Loucy (cell line): ENCODE measurements at regions not wholly inside any gene's neighbourhood (a gene's known extent, or its start where the extent isn't known, plus 50 kb on each side); places are given as distances from the start of the nearest gene placed in this dataset.

Experiments
- H2AFZ ChIP-seq: fragments of 200-600 bp; sonication (generic); 2 replicates; pipeline ENCODE4 v1.6.0; 2016; ENCODE audit warnings: antibody characterized with exemption, mild to moderate bottlenecking, low read length, moderate library complexity
- H3F3A ChIP-seq: fragments of 200-600 bp; 2 replicates; pipeline ENCODE4 v1.6.0; 2016; ENCODE audit warnings: antibody characterized with exemption, low read depth, mild to moderate bottlenecking
- H3K27me3 ChIP-seq: fragments of 200-600 bp; sonication (generic); 2 replicates; pipeline ENCODE4 v1.6.1; 2014; ENCODE audit warnings: low read length, mild to moderate bottlenecking; ENCODE audit not compliant: insufficient read depth, poor library complexity, severe bottlenecking
- H3K36me3 ChIP-seq: fragments of 200-600 bp; sonication (generic); 2 replicates; pipeline ENCODE4 v1.6.1; 2016; ENCODE audit warnings: low read length; ENCODE audit not compliant: insufficient read depth
- H3K4me1 ChIP-seq: fragments of 200-600 bp; sonication (generic); 2 replicates; pipeline ENCODE4 v1.5.1; 2014; ENCODE audit warnings: low read length, mild to moderate bottlenecking; ENCODE audit not compliant: insufficient read depth, poor library complexity, severe bottlenecking
- H3K4me2 ChIP-seq: fragments of 200-600 bp; sonication (generic); 2 replicates; pipeline ENCODE4 v1.6.0; 2014; ENCODE audit warnings: antibody characterized with exemption, low read length, low read depth, mild to moderate bottlenecking; ENCODE audit not compliant: poor library complexity, severe bottlenecking
- H3K4me3 ChIP-seq: fragments of 200-600 bp; sonication (generic); 2 replicates; pipeline ENCODE4 v1.5.1; 2014; ENCODE audit warnings: low read length, mild to moderate bottlenecking, mixed read lengths; ENCODE audit not compliant: poor library complexity, severe bottlenecking
- H3K79me2 ChIP-seq: fragments of 200-600 bp; sonication (generic); 2 replicates; pipeline ENCODE4 v1.6.1; 2014; ENCODE audit warnings: low read length; ENCODE audit not compliant: insufficient read depth
- H3K9ac ChIP-seq: fragments of 200-600 bp; sonication (generic); 2 replicates; pipeline ENCODE4 v1.6.0; 2014; ENCODE audit warnings: mild to moderate bottlenecking, low read depth, low read length, moderate library complexity; ENCODE audit not compliant: poor library complexity, severe bottlenecking
- H3K9me2 ChIP-seq: fragments of 200-600 bp; sonication (generic); replicated peaks from 2 replicates; pipeline ENCODE4 v1.6.1; 2016; ENCODE audit warnings: low read depth, low read length, mixed read lengths
- H3K9me3 ChIP-seq: fragments of 200-600 bp; sonication (generic); 2 replicates; pipeline ENCODE4 v1.6.1; 2014; ENCODE audit warnings: mild to moderate bottlenecking, antibody characterized with exemption, low read length, low read depth; ENCODE audit not compliant: insufficient read depth
- H4K20me1 ChIP-seq: fragments of 200-600 bp; sonication (generic); 2 replicates; pipeline ENCODE4 v1.6.0; 2014; ENCODE audit warnings: antibody characterized with exemption, low read length, mild to moderate bottlenecking; ENCODE audit not compliant: insufficient read depth, poor library complexity, severe bottlenecking
- CTCF ChIP-seq: fragments of 200-600 bp; sonication (generic); conservative IDR thresholded peaks from 2 replicates; pipeline ENCODE4 v1.5.1; 2014; ENCODE audit warnings: mild to moderate bottlenecking, antibody characterized with exemption, low read length
- EZH2phosphoT487 ChIP-seq: fragments of 200-600 bp; IDR thresholded peaks from 2 replicates; pipeline ENCODE4 v1.6.1; 2018; ENCODE audit warnings: antibody characterized with exemption, mild to moderate bottlenecking, moderate library complexity, borderline replicate concordance

DNA sequence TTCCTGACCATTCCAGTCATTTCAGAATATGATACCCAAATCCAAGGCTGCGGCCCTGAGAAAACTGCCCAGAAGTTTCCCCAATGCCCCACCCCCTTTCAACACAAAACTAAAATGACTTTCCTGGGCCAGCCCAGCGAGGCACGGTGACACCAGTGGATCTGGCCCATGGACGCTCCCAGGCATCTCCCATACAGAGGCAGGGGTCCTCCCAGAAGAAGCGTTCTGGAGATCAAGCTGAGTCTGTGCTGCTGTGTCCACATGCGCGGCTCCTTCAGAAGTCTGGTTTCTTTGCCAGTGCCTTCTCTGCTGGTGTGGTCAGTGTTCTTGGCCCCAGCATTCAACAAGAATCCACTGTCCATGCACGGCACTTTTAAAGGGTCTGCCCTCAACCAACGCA, 228.2 kb upstream of the SFSWAP start:
- no peak overlapping the region for H3K4me3 ChIP-seq
- no peaks in the 10 kb centered on the region for H3K36me3 ChIP-seq
- H3K9ac ChIP-seq, result no peak overlapping the region
- H3K9me2 ChIP-seq, result no peaks in the 10 kb centered on the region
- no peaks in the 10 kb centered on the region for H3K79me2 ChIP-seq
- no peak overlapping the region for H3K4me2 ChIP-seq
- H3F3A ChIP-seq, result no peaks in the 10 kb centered on the region
- no peaks in the 10 kb centered on the region for H3K9me3 ChIP-seq
- no peaks in the 10 kb centered on the region for H3K4me1 ChIP-seq
- H3K27me3 ChIP-seq, result peaks cover 30% of the 10 kb centered on the region
- H4K20me1 ChIP-seq, result no peaks in the 10 kb centered on the region
- no peak overlapping the region for H2AFZ ChIP-seq
- no peak for TF ChIP-seq CTCF
- TF ChIP-seq EZH2phosphoT487, result no peak

DNA sequence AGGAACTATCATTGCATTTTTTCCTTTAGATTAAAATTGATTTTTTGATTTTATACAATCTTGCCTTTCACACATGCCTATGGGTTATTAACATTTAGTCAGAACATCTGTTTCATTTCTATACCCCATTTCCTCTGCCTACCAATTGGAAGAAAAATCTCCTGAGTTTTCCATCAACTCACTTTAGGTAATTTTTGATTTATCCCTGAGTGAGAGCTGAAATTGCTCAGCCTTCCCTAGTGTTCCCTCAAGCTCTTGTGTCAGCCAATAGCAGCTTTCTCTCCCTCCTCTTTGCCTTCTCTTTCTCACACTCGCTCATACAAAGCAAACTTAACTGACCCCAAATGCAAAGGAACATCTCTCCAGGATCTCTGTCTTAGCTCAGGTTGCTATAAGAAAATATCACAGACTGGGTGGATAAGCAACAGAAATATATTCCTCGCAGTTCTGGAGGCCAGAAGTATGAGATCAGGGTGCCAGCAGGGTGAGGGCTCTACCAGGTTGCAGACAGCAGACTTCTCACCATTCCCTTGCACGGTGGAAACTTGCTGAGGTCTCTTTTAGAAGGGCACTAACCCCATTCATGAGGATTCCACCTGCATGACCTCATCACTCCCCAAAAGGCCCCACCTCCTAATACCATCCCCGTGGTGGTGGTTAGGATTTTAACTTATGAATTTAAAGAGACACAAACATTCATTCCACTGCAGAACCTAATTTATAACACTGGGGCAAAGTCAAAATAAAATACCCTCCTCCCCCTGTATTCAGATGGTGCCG, 224.2 kb upstream of the SFSWAP start:
- no peak for TF ChIP-seq EZH2phosphoT487
- no peak for TF ChIP-seq CTCF
- Histone ChIP-seq H3K9ac (no peak overlapping the region), H3F3A (no peaks in the 10 kb centered on the region), H2AFZ (no peak overlapping the region), H4K20me1 (no peaks in the 10 kb centered on the region), H3K4me1 (no peaks in the 10 kb centered on the region), H3K4me2 (no peak overlapping the region), H3K36me3 (no peaks in the 10 kb centered on the region), H3K9me3 (no peaks in the 10 kb centered on the region), H3K9me2 (no peaks in the 10 kb centered on the region), H3K27me3 (peaks cover 7% of the 10 kb centered on the region), H3K79me2 (no peaks in the 10 kb centered on the region), H3K4me3 (no peak overlapping the region)

DNA sequence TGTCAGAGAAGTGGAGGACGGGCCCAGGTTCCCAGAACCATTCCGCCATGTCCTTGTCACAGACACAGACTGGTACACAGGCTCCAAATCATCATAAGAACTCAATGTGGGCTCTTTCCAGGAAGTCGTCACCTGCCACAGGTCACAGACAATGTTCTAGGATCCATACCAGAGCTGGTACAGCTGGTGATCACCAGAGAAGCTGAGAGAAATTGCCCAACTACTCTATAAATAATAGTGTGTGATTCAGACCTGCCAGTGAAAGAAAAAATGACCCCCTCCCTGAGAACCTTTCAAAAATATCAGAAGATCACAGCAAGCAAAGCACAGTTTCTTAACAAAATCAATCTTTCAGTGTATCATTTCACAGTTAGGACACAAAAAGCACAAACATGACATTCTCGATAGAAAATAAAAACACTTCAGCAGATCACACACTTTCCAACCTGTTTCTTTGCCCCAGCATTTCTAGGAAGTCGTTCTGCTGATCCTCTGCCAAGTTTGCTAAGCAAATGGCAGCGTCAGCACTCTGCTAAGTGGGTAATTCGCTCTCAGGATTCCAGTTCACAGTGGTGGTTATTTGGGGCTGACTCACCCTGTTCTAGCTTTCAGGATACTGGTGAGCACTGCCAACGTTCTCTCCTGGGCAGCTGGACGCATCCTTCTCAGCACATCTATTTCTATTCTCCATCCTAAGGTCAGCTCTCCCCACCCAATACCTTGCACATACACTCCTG, 223.3 kb upstream of the SFSWAP start:
- no peak overlapping the region for H3K4me2 ChIP-seq
- no peaks in the 10 kb centered on the region for H3K9me2 ChIP-seq
- no peaks in the 10 kb centered on the region for H3K36me3 ChIP-seq
- no peaks in the 10 kb centered on the region for H3K79me2 ChIP-seq
- peaks cover 7% of the 10 kb centered on the region for H3K27me3 ChIP-seq
- no peaks in the 10 kb centered on the region for H3K9me3 ChIP-seq
- H3K4me1 ChIP-seq, result no peaks in the 10 kb centered on the region
- H3K4me3 ChIP-seq, result no peak overlapping the region
- H2AFZ ChIP-seq, result no peak overlapping the region
- no peaks in the 10 kb centered on the region for H3F3A ChIP-seq
- TF ChIP-seq EZH2phosphoT487 (no peak), CTCF (no peak)
- no peak overlapping the region for H3K9ac ChIP-seq
- H4K20me1 ChIP-seq, result no peaks in the 10 kb centered on the region
